HG03159 (cell line): ENCODE measurements at regions not wholly inside any gene's neighbourhood (a gene's known extent, or its start where the extent isn't known, plus 50 kb on each side); places are given as distances from the start of the nearest gene placed in this dataset.
"Not testable (repeated sequence)": the region's sequence is repeated elsewhere in the genome, so short reads cannot be mapped to it uniquely, and the experiment has no call there.

ENCODE experiments used
- ATAC-seq: cut with Tn5 transposase; IDR thresholded peaks from one replicate; pipeline ENCODE4 v1.9.1; 2021; ENCODE audit warnings: mild to moderate bottlenecking, moderate library complexity; ENCODE audit not compliant: unreplicated experiment

DNA sequence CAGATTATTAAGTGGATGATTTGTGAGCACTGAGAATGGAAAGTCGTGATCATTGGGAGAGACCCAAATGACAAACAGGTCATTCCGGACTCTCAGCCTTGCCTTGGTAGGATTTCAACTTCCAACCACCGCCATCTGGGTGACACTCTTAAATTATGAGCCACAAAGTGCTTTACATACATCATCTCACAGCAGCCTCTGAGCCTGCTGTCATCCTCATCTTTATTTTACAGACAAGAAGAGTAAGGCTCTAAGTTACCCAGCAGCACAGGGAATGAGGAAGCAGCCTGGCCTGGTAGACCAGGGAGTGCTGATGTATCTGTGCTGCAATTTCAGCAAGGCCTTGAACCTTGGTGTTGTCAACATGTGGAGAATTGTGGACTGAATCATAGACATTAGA, 105.8 kb upstream of the TRIM2 start:
- no peak for ATAC-seq

GRCh38 chr4:153099391-153100140, 104.7 kb upstream of the TRIM2 start:
- no peak for ATAC-seq

DNA sequence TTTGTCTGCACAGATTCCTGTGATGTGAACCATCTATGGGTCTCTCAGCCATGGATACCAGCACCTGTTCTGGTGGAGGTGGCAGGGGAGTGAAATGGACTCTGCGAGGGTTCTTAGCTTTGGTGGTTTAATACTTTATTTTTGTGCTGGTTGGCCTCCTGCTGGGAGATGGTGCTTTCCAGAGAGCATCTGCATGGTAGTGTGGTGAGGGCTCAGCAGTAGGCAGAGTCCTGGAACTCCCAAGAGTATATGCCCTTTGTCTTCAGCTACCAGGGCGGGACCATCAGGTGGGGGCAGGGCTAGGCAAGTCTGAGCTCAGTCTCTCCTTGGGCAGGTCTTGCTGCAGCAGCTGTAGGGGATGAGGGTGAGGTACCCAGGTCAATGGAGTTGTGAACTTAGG, 97.5 kb upstream of the TRIM2 start:
- ATAC-seq, result not testable (repeated sequence)

DNA sequence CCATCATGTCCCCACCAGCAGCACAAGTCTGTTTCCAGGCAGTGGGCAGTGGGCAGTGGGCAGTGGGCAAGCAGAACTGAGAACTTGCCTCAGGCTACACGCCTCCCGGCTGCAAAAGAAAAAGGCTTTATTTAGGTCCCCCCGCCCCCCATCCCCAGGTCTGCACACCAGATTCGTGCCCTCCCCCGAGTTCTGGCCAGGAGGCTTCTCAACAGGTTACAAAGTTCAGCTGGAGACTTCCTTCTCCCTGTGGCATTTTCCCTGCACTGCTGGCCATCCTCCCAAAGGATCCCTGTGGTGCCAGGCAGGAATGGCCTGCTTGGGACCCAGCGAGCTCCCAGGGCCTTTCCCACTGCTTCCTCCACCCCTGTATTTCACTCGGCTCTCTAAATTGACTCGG, 97.0 kb upstream of the TRIM2 start:
- ATAC-seq, result no peak

DNA sequence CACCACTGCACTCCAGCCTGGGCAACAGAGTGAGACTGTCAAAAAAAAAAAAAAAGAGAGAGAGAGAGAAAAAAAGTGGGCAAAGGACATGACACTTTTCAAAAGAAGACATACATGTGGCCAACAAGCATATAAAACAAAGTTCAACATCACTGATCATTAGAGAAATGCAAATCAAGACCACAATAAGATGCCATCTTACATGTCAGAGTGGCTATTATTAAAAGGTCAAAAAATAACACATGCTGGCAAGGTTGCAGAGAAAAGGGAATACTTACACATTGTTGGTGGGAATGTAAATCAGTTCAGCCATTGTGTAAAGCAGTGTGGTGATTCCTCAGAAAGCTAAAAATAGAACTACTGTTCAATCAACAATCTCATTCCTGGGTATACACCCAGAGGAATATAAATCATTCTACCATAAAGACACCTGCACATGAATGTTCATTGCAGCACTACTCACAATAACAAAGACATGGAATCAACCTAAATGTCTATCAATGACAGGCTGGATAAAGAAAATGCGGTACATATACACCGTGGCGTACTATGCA, 94.9 kb upstream of the TRIM2 start:
- ATAC-seq, result no peak

DNA sequence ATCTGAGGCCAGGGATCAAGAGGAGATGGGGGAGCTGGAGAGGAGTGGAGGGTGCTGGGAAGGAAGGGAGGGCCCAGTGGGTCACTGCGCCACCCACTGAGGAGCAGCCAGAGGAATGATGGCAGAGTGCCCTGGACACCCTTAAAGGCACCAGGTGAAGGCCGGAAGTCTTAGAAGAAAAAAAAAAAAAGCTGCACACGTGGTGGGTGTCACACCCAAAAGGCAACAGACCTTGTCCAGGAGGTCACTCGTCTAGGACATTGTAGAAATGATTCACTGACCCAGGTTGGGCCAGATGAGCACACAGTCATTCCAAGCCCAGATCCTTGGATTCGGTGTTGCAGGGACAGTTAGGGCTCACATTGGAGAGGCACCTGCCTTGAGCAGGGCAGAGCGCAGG, 93.5 kb upstream of the TRIM2 start:
- ATAC-seq, result no peak

DNA sequence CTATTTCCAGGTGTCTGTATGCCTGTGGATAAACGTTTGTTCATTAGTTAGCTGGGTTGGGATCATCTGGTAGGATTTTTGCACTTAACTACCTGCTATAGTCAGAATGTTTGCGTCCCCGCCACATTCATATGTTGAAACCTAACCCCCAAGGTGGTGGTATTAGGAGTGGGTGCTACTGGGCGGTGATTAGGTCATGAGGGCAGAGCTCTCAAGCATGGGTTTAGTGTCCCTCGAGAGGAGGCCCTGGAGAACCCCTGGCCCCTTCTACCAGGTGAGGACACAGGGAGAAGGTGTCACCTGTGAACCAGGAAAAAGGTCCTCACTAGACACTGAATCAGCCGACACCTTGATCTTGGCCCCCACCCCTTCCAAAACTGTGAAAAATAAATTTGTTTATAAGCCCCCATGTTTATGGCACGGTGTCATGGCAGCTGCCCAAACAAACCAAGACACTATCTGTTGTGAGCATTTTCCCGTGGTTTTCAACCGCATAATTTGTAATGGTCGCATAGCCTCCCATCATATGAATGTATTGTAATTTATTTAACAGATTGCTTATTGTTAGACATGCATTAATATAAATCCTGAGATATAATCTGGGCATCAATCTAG, 92.7 kb upstream of the TRIM2 start:
- no peak for ATAC-seq

GRCh38 chr4:153112041-153112441, 92.2 kb upstream of the TRIM2 start:
- ATAC-seq, result no peak

DNA sequence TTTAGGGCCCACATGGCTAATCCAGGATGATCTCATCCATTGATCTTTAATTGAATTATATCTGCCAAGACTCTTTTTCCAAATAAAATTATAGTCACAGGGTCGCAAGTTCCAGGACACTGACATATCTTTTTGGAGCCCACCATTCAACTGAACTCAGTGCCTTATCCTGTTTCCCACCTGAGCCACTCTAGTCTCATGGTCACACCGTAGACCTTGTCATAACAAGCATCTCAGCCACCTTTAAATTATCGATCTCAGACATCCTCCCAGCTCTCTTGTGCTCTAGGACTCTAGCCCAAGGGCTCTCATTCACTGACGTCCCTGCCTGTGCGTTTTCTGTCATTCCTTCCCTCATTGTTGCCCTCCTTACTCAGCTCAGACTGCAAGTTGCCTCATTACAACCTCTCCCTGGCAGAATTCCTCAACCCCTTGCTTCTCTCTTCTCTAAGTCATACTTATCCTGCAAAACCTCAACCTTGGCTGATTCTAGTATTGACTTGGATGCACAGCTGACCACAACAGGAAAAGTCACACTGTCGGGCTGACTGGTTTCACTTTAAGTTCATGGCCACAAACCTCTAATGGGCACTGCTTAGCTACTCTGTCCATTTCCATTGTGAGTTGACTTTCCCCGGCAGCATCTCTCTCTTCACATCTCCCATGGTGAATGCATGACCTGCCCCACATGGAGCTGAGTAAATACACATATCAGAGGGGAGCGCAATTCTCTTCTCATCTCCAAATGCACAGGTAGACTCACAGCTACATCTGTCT, 91.0 kb upstream of the TRIM2 start:
- ATAC-seq, result no peak

GRCh38 chr4:153113838-153114105, 90.5 kb upstream of the TRIM2 start:
- no peak for ATAC-seq

DNA sequence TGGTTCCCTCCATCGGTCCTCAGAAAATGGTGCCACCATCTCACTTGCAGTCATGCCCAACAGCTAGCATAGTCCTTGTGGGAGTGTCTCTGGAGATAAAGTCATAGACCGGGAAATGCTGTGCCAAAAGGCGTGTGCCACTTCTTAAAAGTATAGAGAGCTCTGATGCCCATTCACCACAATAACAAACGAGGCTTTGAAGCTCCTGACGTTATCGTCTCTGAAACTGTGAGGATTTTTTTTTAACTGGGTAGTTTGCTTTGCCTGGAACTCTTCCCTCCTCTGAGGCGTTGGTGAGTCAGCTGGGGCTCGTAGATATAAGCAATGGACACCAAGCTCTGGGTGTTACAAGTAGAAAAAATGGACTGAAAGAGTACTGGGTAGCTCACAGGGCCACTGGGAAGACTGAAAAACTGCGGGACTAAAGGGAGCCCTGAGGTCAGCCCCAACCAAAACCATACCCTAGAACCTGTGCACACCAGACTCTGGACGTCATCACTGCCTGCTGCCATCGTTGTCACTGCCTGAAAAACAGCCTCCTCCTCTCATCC, 89.4 kb upstream of the TRIM2 start:
- ATAC-seq, result no peak

- ATAC-seq, result peak; percentile 76
These were observed 88.6 kb upstream of the TRIM2 start for GRCh38 chr4:153115322-153116290.

- no peak for ATAC-seq
These were observed 88.0 kb upstream of the TRIM2 start for GRCh38 chr4:153116291-153116680.

DNA sequence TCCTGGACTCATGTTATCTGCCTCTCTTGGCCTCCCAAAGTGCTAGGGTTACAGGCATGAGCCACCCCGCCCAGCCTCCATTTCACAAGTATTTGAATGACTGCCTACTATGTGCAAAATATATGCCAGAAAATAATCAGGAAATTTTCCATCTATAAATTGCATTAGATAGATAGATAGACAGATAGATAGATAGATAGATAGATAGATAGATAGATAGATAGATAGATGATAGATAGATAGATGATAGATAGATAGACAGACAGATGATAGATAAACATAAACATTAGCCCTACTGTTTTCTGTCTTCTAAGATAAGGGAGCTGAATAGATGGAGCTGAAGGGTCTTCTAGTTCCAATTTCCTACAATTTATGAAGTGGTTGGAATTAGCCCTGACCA, 87.4 kb upstream of the TRIM2 start:
- no peak for ATAC-seq

DNA sequence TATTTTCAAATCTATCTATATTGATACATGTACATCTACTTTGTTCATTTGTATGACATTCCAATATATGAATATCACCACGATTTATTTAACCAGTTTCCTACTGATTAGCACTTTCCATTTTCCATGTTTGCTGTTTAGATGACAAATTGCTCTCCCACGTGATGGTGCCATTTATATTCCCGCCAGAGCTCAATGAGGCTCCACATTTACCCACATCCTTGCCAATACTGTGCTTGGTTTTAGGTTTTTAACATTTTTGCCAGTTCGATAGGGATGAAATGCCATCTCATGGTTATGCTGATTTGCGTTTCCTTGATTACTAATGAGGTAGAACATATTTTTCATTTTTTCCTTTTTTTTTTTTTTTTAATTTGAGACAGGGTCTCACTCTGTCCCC, 86.7 kb upstream of the TRIM2 start:
- ATAC-seq, result no peak

- no peak for ATAC-seq
These were observed 84.6 kb upstream of the TRIM2 start for GRCh38 chr4:153119626-153120025.

DNA sequence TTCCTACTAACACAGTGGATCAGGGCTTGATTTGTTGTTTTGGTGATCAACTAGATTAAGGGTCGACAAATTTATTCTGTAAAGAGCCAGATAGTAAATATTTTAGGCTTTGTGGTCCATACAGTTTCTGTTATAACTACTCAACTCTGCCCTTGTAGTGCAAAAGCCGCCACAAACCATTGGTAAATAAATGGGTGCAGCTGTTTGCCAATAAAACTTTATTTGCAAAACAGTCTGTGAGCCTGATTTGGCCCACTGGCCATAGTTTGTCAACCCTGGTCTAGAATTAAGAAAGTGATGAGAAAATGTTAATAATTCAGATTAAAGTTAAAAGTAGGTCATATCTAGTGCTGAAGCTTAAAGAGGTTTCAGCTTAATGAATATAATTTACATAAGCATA, 84.0 kb upstream of the TRIM2 start:
- no peak for ATAC-seq

- no peak for ATAC-seq
These were observed 81.4 kb upstream of the TRIM2 start for GRCh38 chr4:153122855-153123254.

GRCh38 chr4:153126137-153126536, 78.1 kb upstream of the TRIM2 start:
- no peak for ATAC-seq

- peak; percentile 81 for ATAC-seq
These were observed 76.3 kb upstream of the TRIM2 start for GRCh38 chr4:153127760-153128494.
